NT2/D1 (cell line): ENCODE measurements at regions not wholly inside any gene's neighbourhood (a gene's known extent, or its start where the extent isn't known, plus 50 kb on each side); places are given as distances from the start of the nearest gene placed in this dataset.

Experiments
- SUZ12 ChIP-seq: IDR thresholded peaks from 2 replicates; pipeline ENCODE4 v1.6.1; 2011; ENCODE audit not compliant: insufficient read length, insufficient read depth; ENCODE audit errors: extremely low read depth
- YY1 ChIP-seq: IDR thresholded peaks from 2 replicates; pipeline ENCODE4 v1.6.1; 2011; ENCODE audit not compliant: insufficient read length, insufficient read depth
- ZNF274 ChIP-seq: IDR thresholded peaks from 2 replicates; pipeline ENCODE4 v1.6.1; 2011; ENCODE audit warnings: mild to moderate bottlenecking, low read depth, low read length

GRCh38 chr6:44635486-44635885 lies 248.0 kb downstream of the CDC5L start:
- TF ChIP-seq SUZ12: no peak
- no peak for TF ChIP-seq ZNF274
- TF ChIP-seq YY1: no peak
